Fibroblast of lung (primary cell): ENCODE measurements at regions not wholly inside any gene's neighbourhood (a gene's known extent, or its start where the extent isn't known, plus 50 kb on each side); places are given as distances from the start of the nearest gene placed in this dataset.

ENCODE experiments used
- DNase-seq, 2 donors: peaks; one replicate each; pipeline versions ENCODE4 v3.0.0 to v3.0.0-alpha.2; 2010; ENCODE audit warnings: low read depth in 2 of 2
- H2AFZ ChIP-seq: 2 replicates; pipeline ENCODE4 v1.5.1; 2012; ENCODE audit warnings: low read length, control low read depth, inconsistent platforms
- H3K27ac ChIP-seq: 2 replicates; pipeline ENCODE4 v1.5.1; 2011; ENCODE audit warnings: low read length, control low read depth; ENCODE audit not compliant: insufficient read depth
- H3K27me3 ChIP-seq: 2 replicates; pipeline ENCODE4 v1.5.1; 2011; ENCODE audit warnings: mild to moderate bottlenecking, low read length; ENCODE audit not compliant: control insufficient read depth, insufficient read depth
- H3K36me3 ChIP-seq: 2 replicates; pipeline ENCODE4 v1.5.1; 2011; ENCODE audit warnings: low read length; ENCODE audit not compliant: control insufficient read depth, insufficient read depth
- H3K4me1 ChIP-seq: 2 replicates; pipeline ENCODE4 v1.5.1; 2011; ENCODE audit warnings: low read length; ENCODE audit not compliant: control insufficient read depth, insufficient read depth; ENCODE audit errors: extremely low read depth
- H3K4me2 ChIP-seq: 2 replicates; pipeline ENCODE4 v1.5.1; 2011; ENCODE audit warnings: low read length, control low read depth; ENCODE audit not compliant: insufficient read depth; ENCODE audit errors: extremely low read depth
- H3K4me3 ChIP-seq, 4 experiments: fragments of 200-600 bp in 1 of 4; sonication (generic) in 1 of 4; replicated peaks in 1 of 4; 2 replicates each; pipeline ENCODE4 v1.5.1; 2011 to 2016; ENCODE audit warnings: low read length in 4 of 4, low read depth in 3 of 4, mild to moderate bottlenecking in 3 of 4, control low read depth in 2 of 4, inconsistent platforms in 1 of 4, mixed read lengths in 1 of 4; ENCODE audit not compliant: insufficient read depth in 1 of 4; ENCODE audit errors: control extremely low read depth in 1 of 4
- H3K79me2 ChIP-seq: 2 replicates; pipeline ENCODE4 v1.5.1; 2012; ENCODE audit warnings: mild to moderate bottlenecking, low read length, inconsistent platforms; ENCODE audit not compliant: control insufficient read depth, insufficient read depth
- H3K9ac ChIP-seq: 2 replicates; pipeline ENCODE4 v1.5.1; 2011; ENCODE audit warnings: mild to moderate bottlenecking, low read length, control low read depth; ENCODE audit not compliant: insufficient read depth
- H3K9me3 ChIP-seq: 2 replicates; pipeline ENCODE4 v1.5.1; 2012; ENCODE audit warnings: low read depth, low read length; ENCODE audit not compliant: control insufficient read depth, insufficient read depth
- H4K20me1 ChIP-seq: 2 replicates; pipeline ENCODE4 v1.5.1; 2011; ENCODE audit warnings: low read length; ENCODE audit not compliant: control insufficient read depth, insufficient read depth; ENCODE audit errors: extremely low read depth
- EZH2 ChIP-seq: IDR thresholded peaks from 2 replicates; pipeline ENCODE4 v1.5.1; 2012; ENCODE audit warnings: low read length, control low read depth, mild to moderate bottlenecking; ENCODE audit errors: missing control alignments
- TF ChIP-seq, protein P1 (sequence below), 2 donors: IDR thresholded peaks in 1 of 2; conservative IDR thresholded peaks in 1 of 2; 1 replicate in 1 of 2; 2 replicates in 1 of 2; pipeline ENCODE4 v1.5.1; 2011 to 2012; ENCODE audit warnings: low read length in 2 of 2, control low read depth in 1 of 2, inconsistent platforms in 1 of 2, low read depth in 1 of 2, mild to moderate bottlenecking in 1 of 2

- TF ChIP-seq, protein P1, sequence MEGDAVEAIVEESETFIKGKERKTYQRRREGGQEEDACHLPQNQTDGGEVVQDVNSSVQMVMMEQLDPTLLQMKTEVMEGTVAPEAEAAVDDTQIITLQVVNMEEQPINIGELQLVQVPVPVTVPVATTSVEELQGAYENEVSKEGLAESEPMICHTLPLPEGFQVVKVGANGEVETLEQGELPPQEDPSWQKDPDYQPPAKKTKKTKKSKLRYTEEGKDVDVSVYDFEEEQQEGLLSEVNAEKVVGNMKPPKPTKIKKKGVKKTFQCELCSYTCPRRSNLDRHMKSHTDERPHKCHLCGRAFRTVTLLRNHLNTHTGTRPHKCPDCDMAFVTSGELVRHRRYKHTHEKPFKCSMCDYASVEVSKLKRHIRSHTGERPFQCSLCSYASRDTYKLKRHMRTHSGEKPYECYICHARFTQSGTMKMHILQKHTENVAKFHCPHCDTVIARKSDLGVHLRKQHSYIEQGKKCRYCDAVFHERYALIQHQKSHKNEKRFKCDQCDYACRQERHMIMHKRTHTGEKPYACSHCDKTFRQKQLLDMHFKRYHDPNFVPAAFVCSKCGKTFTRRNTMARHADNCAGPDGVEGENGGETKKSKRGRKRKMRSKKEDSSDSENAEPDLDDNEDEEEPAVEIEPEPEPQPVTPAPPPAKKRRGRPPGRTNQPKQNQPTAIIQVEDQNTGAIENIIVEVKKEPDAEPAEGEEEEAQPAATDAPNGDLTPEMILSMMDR (conservative IDR thresholded peaks at IDR 0.05 in 1 of 2, IDR thresholded peaks at IDR 0.05 in 1 of 2; ENCODE audit: low read depth in 1 of 2, low read length in 2 of 2), result no peak
- no peak for TF ChIP-seq EZH2
- Histone ChIP-seq H4K20me1 (no peaks in the 10 kb centered on the region), H3K9ac (no peak overlapping the region), H3K9me3 (no peaks in the 10 kb centered on the region), H3K4me2 (no peak overlapping the region), H3K79me2 (no peaks in the 10 kb centered on the region), H3K27me3 (no peaks in the 10 kb centered on the region), H3K27ac (no peak overlapping the region), H3K4me1 (no peaks in the 10 kb centered on the region), H2AFZ (no peak overlapping the region), H3K4me3 (no peak overlapping the region), H3K36me3 (no peaks in the 10 kb centered on the region)
- no peak for DNase-seq
Observed at GRCh38 chr14:101103321-101103901, 199.9 kb upstream of the RTL1 start.

- TF ChIP-seq EZH2, result no peak
- TF ChIP-seq, protein P1 (conservative IDR thresholded peaks at IDR 0.05 in 1 of 2, IDR thresholded peaks at IDR 0.05 in 1 of 2; ENCODE audit: low read depth in 1 of 2, low read length in 2 of 2), result no peak
- H3K27ac ChIP-seq, result no peak overlapping the region
- H3K4me3 ChIP-seq, result no peak overlapping the region
- no peaks in the 10 kb centered on the region for H3K9me3 ChIP-seq
- no peak overlapping the region for H2AFZ ChIP-seq
- H3K36me3 ChIP-seq, result no peaks in the 10 kb centered on the region
- no peaks in the 10 kb centered on the region for H3K4me1 ChIP-seq
- H3K9ac ChIP-seq, result no peak overlapping the region
- H4K20me1 ChIP-seq, result no peaks in the 10 kb centered on the region
- no peak for DNase-seq
- H3K4me2 ChIP-seq, result no peak overlapping the region
- no peaks in the 10 kb centered on the region for H3K27me3 ChIP-seq
- H3K79me2 ChIP-seq, result no peaks in the 10 kb centered on the region
Observed at GRCh38 chr14:101104485-101104884, 201.0 kb upstream of the RTL1 start.

GRCh38 chr14:101105045-101105444, 201.5 kb upstream of the RTL1 start:
- Histone ChIP-seq H3K27me3 (no peaks in the 10 kb centered on the region), H4K20me1 (no peaks in the 10 kb centered on the region), H3K79me2 (no peaks in the 10 kb centered on the region), H3K4me3 (no peak overlapping the region), H3K4me2 (no peak overlapping the region), H3K9me3 (no peaks in the 10 kb centered on the region), H3K9ac (no peak overlapping the region), H3K27ac (no peak overlapping the region), H3K36me3 (no peaks in the 10 kb centered on the region), H3K4me1 (no peaks in the 10 kb centered on the region), H2AFZ (no peak overlapping the region)
- no peak for DNase-seq
- TF ChIP-seq, protein P1 (conservative IDR thresholded peaks at IDR 0.05 in 1 of 2, IDR thresholded peaks at IDR 0.05 in 1 of 2; ENCODE audit: low read depth in 1 of 2, low read length in 2 of 2), result no peak
- TF ChIP-seq EZH2, result no peak
